Peyer's patch (tissue), 4 donors: ENCODE measurements at regions not wholly inside any gene's neighbourhood (a gene's known extent, or its start where the extent isn't known, plus 50 kb on each side); places are given as distances from the start of the nearest gene placed in this dataset.

Source experiments
- DNase-seq, 3 donors: peaks; one replicate each; pipeline ENCODE4 v3.0.0-alpha.2; 2017 to 2019
- H3K27ac ChIP-seq, 4 donors: fragments of 200-600 bp; sonication (generic); one replicate each; pipeline ENCODE4 v1.5.1; 2016 to 2019
- H3K27me3 ChIP-seq, 2 donors: fragments of 200-600 bp; sonication (generic); one replicate each; pipeline ENCODE4 v1.5.1; 2019
- H3K36me3 ChIP-seq, 3 donors: fragments of 200-600 bp; sonication (generic); one replicate each; pipeline ENCODE4 v1.5.1; 2016 to 2019
- H3K4me1 ChIP-seq, 4 donors: fragments of 200-600 bp; sonication (generic); one replicate each; pipeline ENCODE4 v1.5.1; 2016 to 2019
- H3K4me3 ChIP-seq, 4 donors: fragments of 200-600 bp; sonication (generic); 1 replicate in 3 of 4; 2 replicates in 1 of 4; pipeline ENCODE4 v1.5.1; 2016 to 2019; ENCODE audit warnings: mild to moderate bottlenecking in 1 of 4
- H3K9me3 ChIP-seq, 4 donors: fragments of 200-600 bp; sonication (generic); one replicate each; pipeline ENCODE4 v1.5.1; 2016 to 2019; ENCODE audit warnings: mild to moderate bottlenecking in 1 of 4
- POLR2A ChIP-seq, 2 donors: fragments of 450-650 bp; IDR thresholded peaks; one replicate each; pipeline ENCODE4 v1.5.1; 2017; ENCODE audit warnings: antibody characterized with exemption in 2 of 2, mild to moderate bottlenecking in 2 of 2, moderate library complexity in 2 of 2
- TF ChIP-seq, protein P1 (sequence below), 6 experiments: fragments of 450-650 bp in 4 of 6; fragments of 200-600 bp in 2 of 6; sonication (generic) in 1 of 6; IDR thresholded peaks; one replicate each; pipeline ENCODE4 v1.5.1; 2017 to 2019; ENCODE audit warnings: antibody characterized with exemption in 6 of 6, mild to moderate bottlenecking in 3 of 6, moderate library complexity in 1 of 6

DNA sequence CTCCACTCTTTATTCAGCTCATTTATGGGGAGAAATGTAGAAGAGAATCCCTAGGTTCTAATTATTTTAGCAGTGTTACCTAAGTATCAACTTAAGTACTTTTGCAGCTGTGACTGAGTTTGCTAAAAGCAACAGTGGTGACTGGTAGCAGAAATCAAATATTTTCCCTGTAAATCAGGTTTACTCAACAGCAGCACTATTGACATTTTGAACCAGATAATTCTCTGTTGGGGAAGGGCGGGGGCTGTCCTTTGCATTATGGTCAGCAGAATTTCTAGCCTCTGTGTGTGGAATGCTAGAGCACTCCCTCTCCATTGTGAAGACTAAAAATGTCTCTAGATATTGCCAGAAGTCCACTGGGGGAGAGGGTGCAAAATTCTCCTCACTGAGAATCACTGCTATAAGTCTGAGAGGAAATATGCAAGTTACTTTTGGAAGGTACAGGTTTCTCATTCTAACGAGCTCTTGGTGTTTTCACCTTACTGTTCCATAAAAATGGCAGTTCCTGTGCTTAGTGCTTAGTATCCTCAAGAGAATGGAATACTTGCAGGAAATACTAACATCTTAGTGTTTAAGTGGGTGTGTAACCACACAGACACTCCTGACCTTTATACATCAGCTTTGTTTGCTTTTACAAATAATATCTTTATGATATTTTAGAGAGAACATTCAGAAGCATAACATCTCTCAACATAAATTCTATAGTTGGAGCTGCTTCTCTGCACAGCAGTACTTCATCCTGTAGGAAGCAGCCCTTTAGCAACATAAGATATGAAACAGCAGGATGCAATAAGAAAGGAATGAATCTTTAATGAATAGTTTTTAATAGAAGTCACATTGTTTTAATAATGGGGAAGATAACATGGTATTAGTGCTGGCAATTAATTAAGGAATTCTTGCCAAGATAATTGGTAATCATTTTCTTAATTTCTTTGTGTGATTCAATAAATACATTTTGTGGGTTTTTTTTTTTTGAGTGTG is 246.5 kb upstream of the GOLIM4 start:
- peaks cover 0 to 7% (median 0%) of the 10 kb centered on the region in 4 donors for H3K4me1 ChIP-seq
- no peaks in the 10 kb centered on the region for H3K9me3 ChIP-seq
- DNase-seq, result no peak
- TF ChIP-seq POLR2A (IDR thresholded peaks at IDR 0.05), result no peak
- TF ChIP-seq, protein P1, sequence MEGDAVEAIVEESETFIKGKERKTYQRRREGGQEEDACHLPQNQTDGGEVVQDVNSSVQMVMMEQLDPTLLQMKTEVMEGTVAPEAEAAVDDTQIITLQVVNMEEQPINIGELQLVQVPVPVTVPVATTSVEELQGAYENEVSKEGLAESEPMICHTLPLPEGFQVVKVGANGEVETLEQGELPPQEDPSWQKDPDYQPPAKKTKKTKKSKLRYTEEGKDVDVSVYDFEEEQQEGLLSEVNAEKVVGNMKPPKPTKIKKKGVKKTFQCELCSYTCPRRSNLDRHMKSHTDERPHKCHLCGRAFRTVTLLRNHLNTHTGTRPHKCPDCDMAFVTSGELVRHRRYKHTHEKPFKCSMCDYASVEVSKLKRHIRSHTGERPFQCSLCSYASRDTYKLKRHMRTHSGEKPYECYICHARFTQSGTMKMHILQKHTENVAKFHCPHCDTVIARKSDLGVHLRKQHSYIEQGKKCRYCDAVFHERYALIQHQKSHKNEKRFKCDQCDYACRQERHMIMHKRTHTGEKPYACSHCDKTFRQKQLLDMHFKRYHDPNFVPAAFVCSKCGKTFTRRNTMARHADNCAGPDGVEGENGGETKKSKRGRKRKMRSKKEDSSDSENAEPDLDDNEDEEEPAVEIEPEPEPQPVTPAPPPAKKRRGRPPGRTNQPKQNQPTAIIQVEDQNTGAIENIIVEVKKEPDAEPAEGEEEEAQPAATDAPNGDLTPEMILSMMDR (IDR thresholded peaks at IDR 0.05), result no peak
- no peak overlapping the region for H3K27ac ChIP-seq
- H3K27me3 ChIP-seq, result no peaks in the 10 kb centered on the region
- no peak overlapping the region for H3K4me3 ChIP-seq
- no peaks in the 10 kb centered on the region for H3K36me3 ChIP-seq

DNA sequence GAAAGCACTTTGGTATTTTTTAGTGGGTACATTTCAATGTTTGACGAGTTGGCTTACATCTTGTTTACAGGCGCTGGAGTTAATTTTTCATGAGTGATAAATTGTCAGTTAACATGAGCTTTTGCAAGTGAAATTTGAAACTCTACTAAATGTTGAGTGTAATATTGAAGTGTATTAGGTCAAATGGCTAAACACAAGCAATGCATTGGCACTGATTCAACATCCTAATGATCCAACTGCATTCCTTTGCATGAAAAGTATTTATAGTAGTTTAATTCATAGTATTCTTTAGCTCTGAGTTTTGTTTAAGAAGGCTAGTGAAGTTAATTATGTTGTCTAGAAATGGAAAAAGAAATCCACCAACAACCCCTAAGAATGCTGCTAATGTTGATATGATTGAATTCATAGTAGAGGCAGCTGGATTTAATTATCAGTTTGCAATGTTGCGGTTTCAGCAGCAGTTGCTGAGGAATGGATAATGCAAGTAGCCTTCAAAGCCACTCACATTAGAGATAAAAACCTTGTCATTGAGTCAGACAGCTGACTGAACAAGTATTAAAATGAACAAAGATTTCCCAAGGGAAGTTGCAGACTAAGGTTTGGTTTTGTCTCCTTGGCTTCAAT is 245.6 kb upstream of the GOLIM4 start:
- DNase-seq, result no peak
- Histone ChIP-seq H3K27me3 (no peaks in the 10 kb centered on the region), H3K9me3 (no peaks in the 10 kb centered on the region), H3K4me1 (peaks cover 0 to 7% (median 0%) of the 10 kb centered on the region in 4 donors), H3K36me3 (no peaks in the 10 kb centered on the region), H3K4me3 (no peak overlapping the region), H3K27ac (no peak overlapping the region)
- TF ChIP-seq, protein P1 (IDR thresholded peaks at IDR 0.05), result no peak
- TF ChIP-seq POLR2A (IDR thresholded peaks at IDR 0.05), result no peak

DNA sequence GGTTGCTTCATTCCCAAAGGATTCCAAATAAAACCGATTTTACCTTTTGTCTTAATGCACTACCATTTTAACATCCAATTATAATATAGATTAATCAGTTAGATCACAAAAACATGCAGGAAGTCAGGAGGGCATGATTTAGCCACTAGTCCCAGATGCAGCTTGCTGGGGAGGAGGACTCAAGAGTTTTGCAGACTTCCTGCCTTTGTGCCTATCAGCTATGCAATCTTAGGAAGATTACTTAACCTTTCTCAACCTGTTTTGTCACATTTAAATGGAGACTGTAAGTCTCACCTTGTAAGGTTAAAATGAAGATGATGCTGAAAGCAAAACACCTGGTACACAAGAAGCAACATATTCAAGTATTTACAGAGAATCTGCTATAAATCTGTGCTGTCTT is 242.4 kb upstream of the GOLIM4 start:
- TF ChIP-seq, protein P1 (IDR thresholded peaks at IDR 0.05), result no peak
- no peak for TF ChIP-seq POLR2A (IDR thresholded peaks at IDR 0.05)
- H3K4me1 ChIP-seq, result peaks cover 0 to 7% (median 0%) of the 10 kb centered on the region in 4 donors

DNA sequence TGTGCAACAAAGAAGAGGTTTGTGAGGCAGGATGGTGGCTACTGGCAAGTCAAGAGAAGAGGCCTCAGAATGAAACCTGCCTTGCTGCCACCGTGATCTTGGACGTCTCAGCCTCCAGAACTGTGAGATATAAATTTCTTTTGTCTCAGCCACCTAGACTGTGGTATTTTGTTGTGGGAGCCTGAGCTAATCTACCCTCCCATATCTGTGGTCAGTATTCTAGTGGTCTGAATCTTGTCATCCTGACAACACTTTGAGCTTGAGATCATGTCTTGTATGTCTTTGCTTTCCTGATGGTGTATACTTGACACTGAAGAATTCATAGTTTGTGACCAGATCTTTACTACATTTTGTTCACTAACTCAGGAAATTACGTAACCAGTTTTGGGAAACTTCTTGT is 240.6 kb upstream of the GOLIM4 start:
- Histone ChIP-seq H3K36me3 (no peaks in the 10 kb centered on the region), H3K4me3 (no peak overlapping the region), H3K4me1 (no peaks in the 10 kb centered on the region), H3K9me3 (no peaks in the 10 kb centered on the region), H3K27ac (no peak overlapping the region), H3K27me3 (no peaks in the 10 kb centered on the region)
- no peak for TF ChIP-seq POLR2A (IDR thresholded peaks at IDR 0.05)
- TF ChIP-seq, protein P1 (IDR thresholded peaks at IDR 0.05), result no peak
- DNase-seq, result no peak

More for the DNA sequence above, 242.4 kb upstream of the GOLIM4 start:
- no peak overlapping the region for H3K27ac ChIP-seq
- no peaks in the 10 kb centered on the region for H3K36me3 ChIP-seq
- no peaks in the 10 kb centered on the region for H3K27me3 ChIP-seq
- H3K4me3 ChIP-seq, result no peak overlapping the region
- DNase-seq, result no peak
- no peaks in the 10 kb centered on the region for H3K9me3 ChIP-seq

DNA sequence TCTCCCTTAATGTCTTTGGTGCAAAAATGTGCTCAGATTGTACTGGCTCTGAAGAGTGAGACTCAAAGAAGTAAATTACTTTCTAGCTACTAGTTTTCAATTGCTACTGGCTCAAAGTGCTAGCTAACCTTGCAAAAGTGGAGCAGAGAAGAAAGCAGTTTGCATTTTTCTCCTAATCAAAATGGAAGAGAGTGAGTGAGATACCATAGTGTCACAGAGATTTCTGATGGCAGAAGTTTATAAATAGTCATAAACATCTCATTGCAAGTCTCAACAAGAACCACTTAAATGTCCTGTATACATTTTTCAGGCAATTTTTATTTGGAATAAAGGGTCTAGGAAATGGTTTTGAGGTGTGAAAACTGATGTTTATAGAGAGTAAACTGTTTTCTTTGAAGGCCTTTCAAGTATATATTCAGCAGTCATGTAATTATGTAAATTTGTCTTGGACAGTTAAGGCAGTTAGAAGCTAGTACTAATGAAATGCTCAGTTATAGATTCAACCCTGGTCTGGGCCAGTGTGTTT is 237.7 kb upstream of the GOLIM4 start:
- no peaks in the 10 kb centered on the region for H3K36me3 ChIP-seq
- H3K4me1 ChIP-seq, result no peaks in the 10 kb centered on the region
- no peak for TF ChIP-seq POLR2A (IDR thresholded peaks at IDR 0.05)
- TF ChIP-seq, protein P1 (IDR thresholded peaks at IDR 0.05), result no peak
- no peaks in the 10 kb centered on the region for H3K9me3 ChIP-seq
- DNase-seq, result no peak
- H3K4me3 ChIP-seq, result no peak overlapping the region
- H3K27ac ChIP-seq, result no peak overlapping the region
- H3K27me3 ChIP-seq, result no peaks in the 10 kb centered on the region
